Iris pigment epithelial cell (primary cell): ENCODE measurements at regions not wholly inside any gene's neighbourhood (a gene's known extent, or its start where the extent isn't known, plus 50 kb on each side); places are given as distances from the start of the nearest gene placed in this dataset.

ENCODE experiments used
- DNase-seq: peaks from one replicate; pipeline ENCODE4 v3.0.0-alpha.2; 2011; ENCODE audit warnings: low read depth

- peak; percentile 99 for DNase-seq
Measured at GRCh38 chr1:94734963-94735901, 84.9 kb upstream of the SLC44A3 start.

DNA sequence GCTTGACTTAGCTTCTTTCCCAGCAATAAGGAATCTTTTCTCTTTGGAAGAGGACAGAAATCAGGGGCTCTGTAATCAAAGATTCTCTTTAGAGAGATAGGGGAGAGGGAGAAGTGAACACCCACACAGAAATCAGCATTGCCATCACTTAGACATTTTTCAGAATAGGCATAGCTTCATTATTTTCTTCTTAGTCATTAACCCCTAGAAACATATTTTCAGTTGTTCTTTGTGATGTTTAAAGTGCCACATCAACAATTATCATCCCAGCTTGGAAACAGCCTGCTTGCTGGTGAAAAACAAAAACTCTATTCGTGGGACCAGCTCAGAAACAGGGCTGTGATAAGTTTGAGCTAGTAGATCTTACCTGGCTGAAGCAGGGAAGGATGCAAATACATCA lies 88.3 kb upstream of the SLC44A3 start:
- DNase-seq = no peak

- DNase-seq = no peak
Measured at GRCh38 chr1:94730450-94730849, 89.7 kb upstream of the SLC44A3 start.

DNA sequence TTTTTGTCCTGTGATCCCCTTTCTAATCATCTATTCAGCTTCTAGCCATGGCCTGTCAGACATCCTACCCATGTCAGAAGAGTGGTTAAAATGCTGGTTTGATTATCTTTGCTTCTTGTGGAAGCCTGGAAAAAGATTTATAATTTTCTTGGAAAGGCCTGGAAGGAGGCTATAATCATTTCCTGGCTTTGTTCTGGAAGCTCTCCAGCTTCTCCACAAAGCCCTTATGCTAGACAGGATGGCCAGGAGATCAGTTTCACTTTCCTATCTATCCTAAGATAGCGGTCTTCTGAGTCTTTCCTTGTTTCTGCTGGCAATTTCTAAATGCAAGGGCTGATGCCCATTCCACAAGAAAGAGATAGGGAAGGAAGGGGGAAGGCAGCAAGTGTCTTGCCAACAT lies 90.9 kb upstream of the SLC44A3 start:
- DNase-seq = peak; percentile 71

DNA sequence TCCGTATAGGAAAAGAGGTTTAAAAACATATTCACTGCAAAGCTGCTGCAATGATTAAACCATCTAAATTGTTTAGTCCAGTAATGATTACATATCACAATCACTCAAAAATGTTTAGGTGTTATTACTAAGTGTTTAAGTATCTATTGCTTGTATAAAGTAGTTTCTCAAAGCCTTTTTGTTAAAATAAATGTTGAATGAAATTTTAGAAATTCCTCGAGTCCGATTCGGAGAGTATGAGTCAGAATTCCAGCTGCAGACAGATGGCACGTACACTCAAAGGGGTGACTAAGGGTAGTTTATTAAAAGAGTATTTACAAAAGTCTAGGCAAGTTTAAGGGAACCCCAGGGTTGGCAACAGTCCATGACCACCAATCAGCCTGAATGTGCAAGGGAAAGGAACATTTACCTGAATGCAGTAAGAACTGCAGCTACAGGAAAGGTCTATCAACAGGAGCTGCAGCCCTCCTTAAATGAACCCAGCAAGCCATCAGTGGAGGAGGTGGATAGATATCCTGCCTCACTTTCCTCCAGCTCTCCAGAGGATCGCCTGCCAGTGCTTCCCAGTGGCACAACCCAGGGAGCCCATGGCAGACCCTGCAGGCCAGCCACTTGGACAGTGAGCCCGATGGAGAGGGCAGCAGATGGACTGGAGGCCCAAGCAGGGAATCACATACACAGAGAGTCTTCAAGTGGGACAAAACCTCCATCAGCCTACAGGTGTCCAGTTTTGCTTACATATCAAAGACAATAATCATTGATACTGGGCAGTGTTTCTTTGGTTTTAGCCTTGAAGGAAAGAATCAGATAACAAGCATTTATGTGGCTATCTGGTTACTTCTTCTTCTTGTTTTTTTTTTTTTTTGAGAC lies 92.1 kb upstream of the SLC44A3 start:
- DNase-seq = peak; percentile 96

- DNase-seq = no peak
Measured at GRCh38 chr1:94726981-94727685, 93.0 kb upstream of the SLC44A3 start.

- DNase-seq = peak; percentile 45
Measured at GRCh38 chr1:94725566-94725965, 94.6 kb upstream of the SLC44A3 start.

DNA sequence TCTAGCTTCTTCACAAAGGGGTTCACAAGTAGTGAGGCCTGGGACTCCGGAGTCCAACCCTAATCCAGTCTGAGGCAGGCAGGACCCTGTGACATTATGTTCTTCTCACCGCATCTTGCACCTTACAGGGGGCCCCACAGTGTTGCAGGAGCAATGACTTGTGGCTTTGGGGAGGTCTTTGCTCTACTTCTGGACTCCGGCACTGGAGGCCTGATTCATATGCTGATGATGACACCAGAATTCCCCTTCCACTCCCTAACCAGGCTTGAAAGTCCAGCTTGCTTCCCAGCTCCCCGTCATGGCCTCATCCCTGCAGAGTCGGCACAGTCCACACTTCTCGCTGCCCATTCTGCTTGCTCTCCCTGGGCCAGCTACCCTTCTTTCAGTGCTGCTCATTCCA lies 96.3 kb upstream of the SLC44A3 start:
- peak; percentile 56 for DNase-seq

GRCh38 chr1:94723463-94723862 lies 96.7 kb upstream of the SLC44A3 start:
- DNase-seq = no peak

GRCh38 chr1:94722181-94722580 lies 98.0 kb upstream of the SLC44A3 start:
- no peak for DNase-seq

- no peak for DNase-seq
Measured at GRCh38 chr1:94721240-94721639, 98.9 kb upstream of the SLC44A3 start.

- no peak for DNase-seq
Measured at GRCh38 chr1:94719926-94720793, 100.0 kb upstream of the SLC44A3 start.

GRCh38 chr1:94716965-94717364 lies 103.2 kb upstream of the SLC44A3 start:
- DNase-seq = peak; percentile 80

DNA sequence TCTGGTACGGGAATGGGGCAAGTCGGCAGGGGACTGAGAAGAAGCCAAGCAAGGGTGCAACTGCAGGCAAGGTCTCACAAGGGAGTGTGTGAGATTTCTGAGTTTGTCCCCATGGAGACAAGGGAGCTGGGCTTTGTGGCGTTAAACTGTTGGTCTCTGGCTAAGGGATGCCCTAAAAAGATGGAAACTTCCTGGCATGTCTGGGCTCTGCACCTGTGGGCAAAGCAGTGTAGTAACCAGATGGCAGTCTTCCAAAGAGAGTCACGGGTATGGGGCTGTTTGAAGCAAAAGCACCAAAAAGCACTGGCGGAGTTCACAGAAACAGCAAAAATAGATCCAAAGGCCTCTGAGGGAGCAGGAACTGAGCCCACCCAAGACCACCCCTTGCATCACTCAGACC lies 104.8 kb upstream of the SLC44A3 start:
- no peak for DNase-seq

DNA sequence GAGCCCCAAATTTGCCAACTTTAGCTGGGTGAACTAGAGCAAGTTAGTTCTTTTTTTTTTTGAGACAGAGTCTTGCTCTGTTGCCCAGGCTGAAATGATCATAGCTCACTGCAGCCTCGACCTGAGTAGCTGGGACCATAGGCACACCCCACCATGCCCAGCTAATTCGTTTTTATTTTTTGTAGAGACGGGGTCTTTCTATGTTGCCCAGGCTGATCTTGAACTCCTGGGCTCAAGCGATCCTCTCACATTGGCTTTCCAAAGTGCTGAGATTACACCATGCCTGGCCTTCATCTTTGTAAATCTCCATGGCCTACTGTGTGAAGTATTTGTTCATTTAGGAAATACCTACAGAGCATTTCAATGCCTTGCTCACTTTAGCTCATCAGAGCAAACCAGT lies 105.6 kb upstream of the SLC44A3 start:
- DNase-seq = no peak

DNA sequence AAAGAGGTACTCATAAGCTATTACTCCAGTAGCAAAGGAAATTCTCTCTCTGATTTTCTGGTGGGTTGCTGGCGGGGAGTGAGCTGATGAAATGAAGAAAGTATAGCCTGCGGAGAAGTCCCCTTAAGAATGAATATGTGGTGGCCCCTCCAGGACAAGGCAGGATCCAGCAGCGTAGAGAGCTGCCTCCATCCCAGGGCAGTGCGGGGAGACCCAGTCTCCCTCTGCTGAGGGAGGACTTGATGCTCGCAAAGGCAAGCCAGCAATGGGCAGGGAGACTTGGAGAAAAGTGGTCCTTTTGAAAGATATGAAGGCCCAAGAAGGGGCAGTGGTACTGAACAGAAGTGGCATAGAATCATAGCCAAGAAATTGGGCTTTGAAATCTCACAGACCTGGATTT lies 106.0 kb upstream of the SLC44A3 start:
- no peak for DNase-seq

DNA sequence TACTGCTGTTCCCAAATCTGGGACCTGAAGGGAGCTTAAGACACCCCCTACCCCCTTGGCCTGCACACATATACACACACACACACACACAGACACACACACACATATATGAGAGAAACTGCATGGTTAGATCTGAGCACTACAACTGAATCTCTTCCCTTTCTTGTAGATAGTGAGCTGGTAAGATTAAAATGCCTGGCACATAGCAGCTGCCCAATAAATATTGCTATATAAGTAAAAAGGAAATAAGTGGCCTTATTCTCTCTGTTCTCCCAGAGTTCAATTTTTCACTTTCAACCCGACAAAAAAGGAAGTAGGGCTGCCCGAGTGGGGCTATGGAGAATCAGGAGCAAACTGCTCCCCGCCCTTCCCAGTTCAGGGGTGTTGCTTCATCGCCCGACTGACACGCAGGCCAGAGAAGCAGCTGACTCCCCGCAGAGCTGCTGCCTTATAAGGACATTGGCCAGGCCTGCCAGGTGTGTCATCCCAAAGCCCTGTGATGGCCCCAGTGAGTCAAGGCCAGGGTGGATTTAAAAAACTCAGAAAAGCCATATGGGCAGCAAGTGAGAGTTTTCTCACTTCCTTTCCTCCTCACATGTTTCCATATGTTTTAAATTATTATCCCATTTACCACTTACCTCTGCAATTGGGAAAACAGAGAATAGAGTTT lies 106.5 kb upstream of the SLC44A3 start:
- peak; percentile 98 for DNase-seq

GRCh38 chr1:94709891-94710581 lies 110.1 kb upstream of the SLC44A3 start:
- DNase-seq = no peak

- no peak for DNase-seq
Measured at GRCh38 chr1:94708811-94709210, 111.3 kb upstream of the SLC44A3 start.

GRCh38 chr1:94708299-94708685 lies 111.9 kb upstream of the SLC44A3 start:
- DNase-seq = no peak
